Panc1 (cell line): ENCODE measurements at regions not wholly inside any gene's neighbourhood (a gene's known extent, or its start where the extent isn't known, plus 50 kb on each side); places are given as distances from the start of the nearest gene placed in this dataset.

ENCODE experiments used
- ATAC-seq: fragments of 200-7000 bp; cut with Tn5 transposase; 2 replicates; pipeline ENCODE4 v1.9.1; 2020; ENCODE audit warnings: mild to moderate bottlenecking, moderate library complexity
- BruUV-seq: library from RNA; stranded (reverse); fragments of 400-500 nt; replicated peaks from 2 replicates; lab custom pipeline; 2021; lab: Mats Ljungman, UMichigan
- CTCF ChIA-PET: fragments of 300-600 bp; sonication (Branson Sonifier 250); formaldehyde crosslinking; loops from one replicate; lab custom pipeline; 2022; ENCODE audit warnings: antibody characterized with exemption; lab: Charles Lee
- POLR2A ChIA-PET: fragments of 300-600 bp; sonication (Branson Sonifier 250); formaldehyde crosslinking; loops from one replicate; lab custom pipeline; 2022; ENCODE audit warnings: antibody characterized with exemption; lab: Charles Lee
- DNase-seq: peaks from one replicate; pipeline ENCODE4 v3.0.0-alpha.2; 2010; ENCODE audit warnings: low read depth, low spot score
- H3K27ac ChIP-seq: 2 replicates; pipeline ENCODE4 v1.5.1; 2011; ENCODE audit warnings: mild to moderate bottlenecking, low read length, inconsistent platforms
- H3K27me3 ChIP-seq: fragments of 200-500 bp; sonication (Bioruptor generic); 2 replicates; pipeline ENCODE4 v1.6.0; 2014; ENCODE audit warnings: low read length, inconsistent platforms; ENCODE audit not compliant: control insufficient read depth, insufficient read depth
- H3K36me3 ChIP-seq: fragments of 200-500 bp; sonication (Bioruptor generic); 2 replicates; pipeline ENCODE4 v1.5.1; 2014; ENCODE audit warnings: inconsistent platforms, mild to moderate bottlenecking, low read length, moderate library complexity; ENCODE audit not compliant: control insufficient read depth, insufficient read depth
- H3K4me1 ChIP-seq: 2 replicates; pipeline ENCODE4 v1.5.1; 2011; ENCODE audit warnings: inconsistent platforms, mild to moderate bottlenecking, low read length, moderate library complexity; ENCODE audit not compliant: control insufficient read depth, insufficient read depth
- H3K4me3 ChIP-seq, 2 experiments: 2 replicates each; pipeline ENCODE4 v1.5.1; 2011 to 2012; ENCODE audit warnings: low read depth in 2 of 2, low read length in 2 of 2, mild to moderate bottlenecking in 2 of 2, inconsistent platforms in 1 of 2, moderate library complexity in 1 of 2
- H3K9me3 ChIP-seq: fragments of 200-500 bp; sonication (Bioruptor generic); 2 replicates; pipeline ENCODE4 v1.5.1; 2014; ENCODE audit warnings: low read depth, mild to moderate bottlenecking, inconsistent platforms, low read length, moderate library complexity; ENCODE audit not compliant: control insufficient read depth, insufficient read depth
- CTCF ChIP-seq: fragments of 450-650 bp; IDR thresholded peaks from 2 replicates; pipeline ENCODE4 v1.5.1; 2017; ENCODE audit warnings: mild to moderate bottlenecking
- POLR2AphosphoS5 ChIP-seq: IDR thresholded peaks from 2 replicates; pipeline ENCODE4 v1.6.1; 2012; ENCODE audit warnings: mild to moderate bottlenecking, low read depth, low read length, moderate library complexity
- SIN3A ChIP-seq: IDR thresholded peaks from 2 replicates; pipeline ENCODE4 v1.6.1; 2012; ENCODE audit warnings: low read depth, mild to moderate bottlenecking, low read length, moderate library complexity, borderline replicate concordance; ENCODE audit not compliant: insufficient read depth
- TCF7L2 ChIP-seq: IDR thresholded peaks from 2 replicates; pipeline ENCODE4 v1.6.1; 2011; ENCODE audit warnings: mild to moderate bottlenecking, low read depth, low read length, inconsistent platforms
- in situ Hi-C: cut with HindIII; loops from 2 replicates; pipeline ENCODE4 v1.10.0; 2016; ENCODE audit warnings: low sequenced_read_pairs, low pct_unique_long_range_greater_than_20kb
- intact Hi-C: fragments of 100-400 bp; cut with micrococcal nuclease; formaldehyde crosslinking; loops from one replicate; pipeline ENCODE4 v1.10.0; 2022; ENCODE audit not compliant: unreplicated experiment
- TF ChIP-seq, protein P1 (sequence below), 2 experiments: IDR thresholded peaks; 2 replicates each; pipeline ENCODE4 v1.6.1; 2011 to 2012; ENCODE audit warnings: low read depth in 2 of 2, control low read depth in 1 of 2, low read length in 1 of 2, mild to moderate bottlenecking in 1 of 2, moderate library complexity in 1 of 2; ENCODE audit not compliant: insufficient read depth in 1 of 2

DNA sequence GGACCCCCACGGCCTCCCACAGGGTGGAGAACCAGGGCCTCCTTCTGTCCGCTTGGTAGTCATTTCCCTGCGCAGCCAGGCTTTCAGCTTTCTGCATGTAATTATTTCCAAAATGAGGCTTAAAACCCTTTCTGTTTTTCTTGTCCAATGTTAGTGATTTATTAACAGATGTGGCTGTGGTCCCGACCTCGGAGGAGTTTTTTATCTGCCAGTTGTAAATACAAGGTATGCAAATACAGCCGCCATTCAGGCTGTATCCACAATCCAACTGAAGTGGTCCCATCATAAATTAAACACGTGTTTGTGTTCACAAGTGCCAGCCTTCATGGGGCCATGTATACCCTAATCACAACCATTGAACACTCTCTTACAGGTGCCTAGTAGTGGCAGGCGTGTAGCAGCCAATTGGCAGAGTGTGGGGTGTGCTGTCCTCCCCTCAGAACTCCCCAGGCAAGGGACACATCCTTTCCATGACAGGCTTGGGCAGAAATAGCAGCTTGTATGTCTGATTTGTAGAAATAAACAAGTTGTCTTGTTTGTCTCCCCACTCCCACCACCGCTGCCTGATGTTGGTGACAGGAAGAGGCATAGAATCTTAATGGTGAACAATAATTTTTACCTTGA, 251.3 kb upstream of the MKI67 start:
- TF ChIP-seq, protein P1, sequence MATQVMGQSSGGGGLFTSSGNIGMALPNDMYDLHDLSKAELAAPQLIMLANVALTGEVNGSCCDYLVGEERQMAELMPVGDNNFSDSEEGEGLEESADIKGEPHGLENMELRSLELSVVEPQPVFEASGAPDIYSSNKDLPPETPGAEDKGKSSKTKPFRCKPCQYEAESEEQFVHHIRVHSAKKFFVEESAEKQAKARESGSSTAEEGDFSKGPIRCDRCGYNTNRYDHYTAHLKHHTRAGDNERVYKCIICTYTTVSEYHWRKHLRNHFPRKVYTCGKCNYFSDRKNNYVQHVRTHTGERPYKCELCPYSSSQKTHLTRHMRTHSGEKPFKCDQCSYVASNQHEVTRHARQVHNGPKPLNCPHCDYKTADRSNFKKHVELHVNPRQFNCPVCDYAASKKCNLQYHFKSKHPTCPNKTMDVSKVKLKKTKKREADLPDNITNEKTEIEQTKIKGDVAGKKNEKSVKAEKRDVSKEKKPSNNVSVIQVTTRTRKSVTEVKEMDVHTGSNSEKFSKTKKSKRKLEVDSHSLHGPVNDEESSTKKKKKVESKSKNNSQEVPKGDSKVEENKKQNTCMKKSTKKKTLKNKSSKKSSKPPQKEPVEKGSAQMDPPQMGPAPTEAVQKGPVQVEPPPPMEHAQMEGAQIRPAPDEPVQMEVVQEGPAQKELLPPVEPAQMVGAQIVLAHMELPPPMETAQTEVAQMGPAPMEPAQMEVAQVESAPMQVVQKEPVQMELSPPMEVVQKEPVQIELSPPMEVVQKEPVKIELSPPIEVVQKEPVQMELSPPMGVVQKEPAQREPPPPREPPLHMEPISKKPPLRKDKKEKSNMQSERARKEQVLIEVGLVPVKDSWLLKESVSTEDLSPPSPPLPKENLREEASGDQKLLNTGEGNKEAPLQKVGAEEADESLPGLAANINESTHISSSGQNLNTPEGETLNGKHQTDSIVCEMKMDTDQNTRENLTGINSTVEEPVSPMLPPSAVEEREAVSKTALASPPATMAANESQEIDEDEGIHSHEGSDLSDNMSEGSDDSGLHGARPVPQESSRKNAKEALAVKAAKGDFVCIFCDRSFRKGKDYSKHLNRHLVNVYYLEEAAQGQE (IDR thresholded peaks at IDR 0.05; ENCODE audit: insufficient read depth in 1 of 2, low read depth in 2 of 2, low read length in 1 of 2) = no peak
- TF ChIP-seq POLR2AphosphoS5 (no peak), CTCF (no peak), TCF7L2 (no peak), SIN3A (no peak)
- peaks cover 7% of the 10 kb centered on the region for H3K27me3 ChIP-seq
- intact Hi-C loops = no loop called here
- no peak overlapping the region for H3K4me3 ChIP-seq
- H3K9me3 ChIP-seq = no peaks in the 10 kb centered on the region
- ChIA-PET POLR2A (no interaction called here), CTCF (no interaction called here)
- DNase-seq = no peak
- BruUV-seq = no TSS peak
- no peaks in the 10 kb centered on the region for H3K36me3 ChIP-seq
- H3K4me1 ChIP-seq = no peaks in the 10 kb centered on the region
- no peak for ATAC-seq
- in situ Hi-C loops = no loop called here
- no peak overlapping the region for H3K27ac ChIP-seq

GRCh38 chr10:128377988-128378387, 251.8 kb upstream of the MKI67 start:
- ChIA-PET POLR2A (no interaction called here), CTCF (no interaction called here)
- in situ Hi-C loops = no loop called here
- TF ChIP-seq SIN3A (no peak), TCF7L2 (no peak), POLR2AphosphoS5 (no peak), CTCF (no peak)
- TF ChIP-seq, protein P1 (IDR thresholded peaks at IDR 0.05; ENCODE audit: insufficient read depth in 1 of 2, low read depth in 2 of 2, low read length in 1 of 2) = no peak
- Histone ChIP-seq H3K4me1 (no peaks in the 10 kb centered on the region), H3K4me3 (no peak overlapping the region), H3K9me3 (no peaks in the 10 kb centered on the region), H3K27me3 (peaks cover 7% of the 10 kb centered on the region), H3K27ac (no peak overlapping the region), H3K36me3 (no peaks in the 10 kb centered on the region)
- DNase-seq (no peak), ATAC-seq (no peak)
- no TSS peak for BruUV-seq
- intact Hi-C loops = no loop called here
